Chondrocyte (in vitro differentiated cells): ENCODE measurements at regions not wholly inside any gene's neighbourhood (a gene's known extent, or its start where the extent isn't known, plus 50 kb on each side); places are given as distances from the start of the nearest gene placed in this dataset.

Source experiments
- DNase-seq: peaks from one replicate; pipeline ENCODE4 v3.0.0; 2021; ENCODE audit warnings: mixed read lengths, low spot score
- H3K27ac Mint-ChIP-seq: one replicate; pipeline ENCODE4 v1.8.0; 2021; ENCODE audit warnings: mild to moderate bottlenecking, moderate library complexity, mixed read lengths; ENCODE audit not compliant: unreplicated experiment
- H3K27me3 Mint-ChIP-seq: 2 replicates; pipeline ENCODE4 v1.8.0; 2021; ENCODE audit warnings: low read depth, mixed read lengths
- H3K36me3 Mint-ChIP-seq: 2 replicates; pipeline ENCODE4 v1.8.0; 2021; ENCODE audit warnings: low read depth, mixed read lengths
- H3K4me1 Mint-ChIP-seq: 2 replicates; pipeline ENCODE4 v1.8.0; 2021; ENCODE audit warnings: low read depth, mild to moderate bottlenecking, mixed read lengths
- H3K4me3 Mint-ChIP-seq: one replicate; pipeline ENCODE4 v1.8.0; 2021; ENCODE audit warnings: mild to moderate bottlenecking, moderate library complexity, mixed read lengths; ENCODE audit not compliant: unreplicated experiment
- H3K9me3 Mint-ChIP-seq: 2 replicates; pipeline ENCODE4 v1.8.0; 2021; ENCODE audit warnings: low read depth, mixed read lengths
- CTCF ChIP-seq: fragments of 200-600 bp; sonication (generic); IDR thresholded peaks from 2 replicates; pipeline ENCODE4 v1.5.0; 2021; ENCODE audit warnings: antibody characterized with exemption, mild to moderate bottlenecking, moderate library complexity

- Mint-ChIP-seq H3K4me1 (no peaks in the 10 kb centered on the region), H3K27me3 (peaks cover 3% of the 10 kb centered on the region), H3K36me3 (no peaks in the 10 kb centered on the region), H3K9me3 (no peaks in the 10 kb centered on the region), H3K27ac (no peak overlapping the region), H3K4me3 (no peak overlapping the region)
- TF ChIP-seq CTCF, result no peak
- no peak for DNase-seq
Observed at GRCh38 chr3:163915280-163915679, 1163.0 kb downstream of the SI start.

- Mint-ChIP-seq H3K4me3 (no peak overlapping the region), H3K36me3 (no peaks in the 10 kb centered on the region), H3K27ac (no peak overlapping the region), H3K9me3 (no peaks in the 10 kb centered on the region), H3K4me1 (no peaks in the 10 kb centered on the region), H3K27me3 (no peaks in the 10 kb centered on the region)
- DNase-seq, result no peak
- TF ChIP-seq CTCF, result no peak
Observed at GRCh38 chr3:163914567-163914966, 1163.7 kb downstream of the SI start.

DNA sequence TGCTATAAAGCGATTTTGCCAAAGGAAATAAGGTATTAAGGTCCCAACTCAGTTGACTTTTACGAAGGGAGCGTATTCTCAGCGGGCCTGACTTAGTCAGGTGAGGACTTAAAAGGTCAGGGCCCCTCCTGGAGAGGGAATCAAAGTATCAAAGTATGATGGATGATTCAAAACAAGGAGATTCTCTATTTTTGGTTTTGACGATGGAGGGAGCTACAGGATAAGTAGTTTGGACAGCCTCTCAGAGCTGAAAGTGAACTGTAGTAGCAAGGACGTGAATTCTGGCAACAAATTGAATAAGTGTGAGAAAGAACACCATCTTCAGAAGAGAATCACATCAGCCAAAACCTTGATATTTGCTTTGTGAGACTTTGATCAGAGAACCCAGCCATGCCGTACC is 1186.5 kb downstream of the SI start:
- H3K4me1 Mint-ChIP-seq, result no peaks in the 10 kb centered on the region
- no peaks in the 10 kb centered on the region for H3K36me3 Mint-ChIP-seq
- no peak overlapping the region for H3K4me3 Mint-ChIP-seq
- DNase-seq, result no peak
- TF ChIP-seq CTCF, result no peak
- no peaks in the 10 kb centered on the region for H3K27me3 Mint-ChIP-seq
- H3K27ac Mint-ChIP-seq, result no peak overlapping the region
- peaks cover 3% of the 10 kb centered on the region for H3K9me3 Mint-ChIP-seq

GRCh38 chr3:163890661-163891060 is 1187.6 kb downstream of the SI start:
- no peak for TF ChIP-seq CTCF
- H3K4me1 Mint-ChIP-seq, result no peaks in the 10 kb centered on the region
- no peak for DNase-seq
- no peak overlapping the region for H3K27ac Mint-ChIP-seq
- H3K4me3 Mint-ChIP-seq, result no peak overlapping the region
- H3K36me3 Mint-ChIP-seq, result no peaks in the 10 kb centered on the region
- H3K27me3 Mint-ChIP-seq, result no peaks in the 10 kb centered on the region
- H3K9me3 Mint-ChIP-seq, result no peaks in the 10 kb centered on the region

GRCh38 chr3:163879172-163879571 is 1199.1 kb downstream of the SI start:
- peaks cover 2% of the 10 kb centered on the region for H3K27me3 Mint-ChIP-seq
- no peak for DNase-seq
- H3K27ac Mint-ChIP-seq, result no peak overlapping the region
- TF ChIP-seq CTCF, result no peak
- H3K4me3 Mint-ChIP-seq, result no peak overlapping the region
- H3K9me3 Mint-ChIP-seq, result peaks cover 26% of the 10 kb centered on the region
- no peaks in the 10 kb centered on the region for H3K36me3 Mint-ChIP-seq
- H3K4me1 Mint-ChIP-seq, result no peaks in the 10 kb centered on the region
